ENCODE measurements at regions not wholly inside any gene's neighbourhood (a gene's known extent, or its start where the extent isn't known, plus 50 kb on each side); places are given as distances from the start of the nearest gene placed in this dataset.

- Histone ChIP-seq H3K4me2 (no peak overlapping the region), H3K27me3 (ENCODE audit: insufficient read depth) (no peaks in the 10 kb centered on the region), H3K9me2 (no peaks in the 10 kb centered on the region), H3K4me1 (ENCODE audit: control insufficient read depth in 1 of 2, insufficient read depth in 2 of 2, low read depth in 1 of 2, low read length in 1 of 2) (no peaks in the 10 kb centered on the region), H3K9me3 (no peaks in the 10 kb centered on the region), H3K9ac (no peak overlapping the region), H3K27ac (ENCODE audit: low read depth in 2 of 2, low read length in 1 of 2) (no peak overlapping the region), H3F3A (replicated peaks; ENCODE audit: insufficient read depth) (no peaks in the 10 kb centered on the region), H4K20me1 (ENCODE audit: insufficient read depth) (no peaks in the 10 kb centered on the region), H3K36me3 (replicated peaks in 1 of 2; ENCODE audit: control insufficient read depth in 1 of 2, insufficient read depth in 2 of 2, low read length in 1 of 2) (no peaks in the 10 kb centered on the region), H3K4me3 (ENCODE audit: low read depth in 2 of 2, low read length in 1 of 2) (no peak overlapping the region), H2AFZ (ENCODE audit: low read depth) (no peak overlapping the region), H3K79me2 (ENCODE audit: insufficient read depth) (no peaks in the 10 kb centered on the region; the same call in 1 of the 2 replicates)
- CTCF ChIA-PET, result no interaction called here
- TF ChIP-seq FOXJ3 (CRISPR knock-in tag; IDR thresholded peaks at IDR 0.05), result no peak
- TF ChIP-seq MEF2A (IDR thresholded peaks at IDR 0.05; ENCODE audit: borderline replicate concordance, low read depth), result no peak
- TF ChIP-seq CTCF (IDR thresholded peaks at IDR 0.05), result no peak
- no peak for TF ChIP-seq RFX5 (IDR thresholded peaks at IDR 0.05; ENCODE audit: low read length)
- no peak for TF ChIP-seq SMC3 (IDR thresholded peaks at IDR 0.05; ENCODE audit: low read depth, low read length)
- no peak for TF ChIP-seq FOSL2 (IDR thresholded peaks at IDR 0.05; ENCODE audit: borderline replicate concordance, low read depth)
- TF ChIP-seq TEAD4 (IDR thresholded peaks at IDR 0.05; ENCODE audit: borderline replicate concordance, insufficient read depth), result no peak
- TF ChIP-seq GATA2 (CRISPR knock-in tag; IDR thresholded peaks at IDR 0.05), result no peak
- TF ChIP-seq, protein P1, sequence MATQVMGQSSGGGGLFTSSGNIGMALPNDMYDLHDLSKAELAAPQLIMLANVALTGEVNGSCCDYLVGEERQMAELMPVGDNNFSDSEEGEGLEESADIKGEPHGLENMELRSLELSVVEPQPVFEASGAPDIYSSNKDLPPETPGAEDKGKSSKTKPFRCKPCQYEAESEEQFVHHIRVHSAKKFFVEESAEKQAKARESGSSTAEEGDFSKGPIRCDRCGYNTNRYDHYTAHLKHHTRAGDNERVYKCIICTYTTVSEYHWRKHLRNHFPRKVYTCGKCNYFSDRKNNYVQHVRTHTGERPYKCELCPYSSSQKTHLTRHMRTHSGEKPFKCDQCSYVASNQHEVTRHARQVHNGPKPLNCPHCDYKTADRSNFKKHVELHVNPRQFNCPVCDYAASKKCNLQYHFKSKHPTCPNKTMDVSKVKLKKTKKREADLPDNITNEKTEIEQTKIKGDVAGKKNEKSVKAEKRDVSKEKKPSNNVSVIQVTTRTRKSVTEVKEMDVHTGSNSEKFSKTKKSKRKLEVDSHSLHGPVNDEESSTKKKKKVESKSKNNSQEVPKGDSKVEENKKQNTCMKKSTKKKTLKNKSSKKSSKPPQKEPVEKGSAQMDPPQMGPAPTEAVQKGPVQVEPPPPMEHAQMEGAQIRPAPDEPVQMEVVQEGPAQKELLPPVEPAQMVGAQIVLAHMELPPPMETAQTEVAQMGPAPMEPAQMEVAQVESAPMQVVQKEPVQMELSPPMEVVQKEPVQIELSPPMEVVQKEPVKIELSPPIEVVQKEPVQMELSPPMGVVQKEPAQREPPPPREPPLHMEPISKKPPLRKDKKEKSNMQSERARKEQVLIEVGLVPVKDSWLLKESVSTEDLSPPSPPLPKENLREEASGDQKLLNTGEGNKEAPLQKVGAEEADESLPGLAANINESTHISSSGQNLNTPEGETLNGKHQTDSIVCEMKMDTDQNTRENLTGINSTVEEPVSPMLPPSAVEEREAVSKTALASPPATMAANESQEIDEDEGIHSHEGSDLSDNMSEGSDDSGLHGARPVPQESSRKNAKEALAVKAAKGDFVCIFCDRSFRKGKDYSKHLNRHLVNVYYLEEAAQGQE (IDR thresholded peaks at IDR 0.05; ENCODE audit: low read depth, low read length), result no peak
- no peak for TF ChIP-seq RAD21 (IDR thresholded peaks at IDR 0.05; ENCODE audit: low read length)
- no peak for TF ChIP-seq YY1 (IDR thresholded peaks at IDR 0.05; ENCODE audit: low read depth)
- DNase-seq, result no peak
- WGBS (ENCODE audit: low lambda C conversion rate), result 61% methylated on average over 4 of the region's 4 CpGs
- POLR2A ChIA-PET, result no interaction called here
Measured at GRCh38 chr3:118067439-118067838, 967.2 kb downstream of the IGSF11 start.

DNA sequence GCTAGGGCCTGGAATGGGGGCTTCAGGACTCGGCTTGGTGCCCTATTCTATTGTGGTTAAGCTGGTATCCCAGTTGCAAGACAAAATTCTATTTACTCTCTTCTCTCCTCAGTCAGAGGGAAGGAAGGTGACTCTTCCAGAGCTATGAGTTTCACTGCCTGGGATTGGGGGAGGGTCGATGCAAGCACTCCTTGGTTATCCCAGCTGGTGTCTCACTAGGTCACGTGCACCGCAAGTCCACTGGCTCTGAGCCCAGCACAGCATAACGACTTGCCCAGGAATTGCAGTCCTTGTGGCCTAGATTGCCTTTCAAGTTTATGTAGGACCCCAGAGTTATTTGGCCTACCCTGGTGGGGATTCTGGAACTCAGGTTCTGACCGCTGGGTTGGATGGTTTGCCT, 958.8 kb downstream of the IGSF11 start:
- Histone ChIP-seq H3K4me1 (ENCODE audit: control insufficient read depth in 1 of 2, insufficient read depth in 2 of 2, low read depth in 1 of 2, low read length in 1 of 2) (no peaks in the 10 kb centered on the region), H3K36me3 (replicated peaks in 1 of 2; ENCODE audit: control insufficient read depth in 1 of 2, insufficient read depth in 2 of 2, low read length in 1 of 2) (no peaks in the 10 kb centered on the region), H3K27me3 (ENCODE audit: insufficient read depth) (no peaks in the 10 kb centered on the region), H2AFZ (ENCODE audit: low read depth) (no peak overlapping the region), H3K9ac (no peak overlapping the region), H3K9me3 (no peaks in the 10 kb centered on the region), H3F3A (replicated peaks; ENCODE audit: insufficient read depth) (no peaks in the 10 kb centered on the region), H3K4me2 (no peak overlapping the region), H3K27ac (ENCODE audit: low read depth in 2 of 2, low read length in 1 of 2) (no peak overlapping the region), H3K4me3 (ENCODE audit: low read depth in 2 of 2, low read length in 1 of 2) (no peak overlapping the region), H4K20me1 (ENCODE audit: insufficient read depth) (no peaks in the 10 kb centered on the region), H3K9me2 (no peaks in the 10 kb centered on the region), H3K79me2 (ENCODE audit: insufficient read depth) (no peaks in the 10 kb centered on the region)
- no peak for DNase-seq
- 31% methylated on average over 6 of the region's 6 CpGs for WGBS (ENCODE audit: low lambda C conversion rate)
- ChIA-PET POLR2A (no interaction called here), CTCF (no interaction called here)
- TF ChIP-seq CHD2 (IDR thresholded peaks at IDR 0.05; ENCODE audit: low read length, partially characterized antibody) (no peak), MEF2A (IDR thresholded peaks at IDR 0.05; ENCODE audit: borderline replicate concordance, low read depth) (no peak), CTCF (IDR thresholded peaks at IDR 0.05) (no peak), MXI1 (IDR thresholded peaks at IDR 0.05; ENCODE audit: low read depth, low read length) (no peak), FOSL2 (IDR thresholded peaks at IDR 0.05; ENCODE audit: borderline replicate concordance, low read depth) (no peak)
